ENCODE measurements at regions not wholly inside any gene's neighbourhood (a gene's known extent, or its start where the extent isn't known, plus 50 kb on each side); places are given as distances from the start of the nearest gene placed in this dataset.

DNA sequence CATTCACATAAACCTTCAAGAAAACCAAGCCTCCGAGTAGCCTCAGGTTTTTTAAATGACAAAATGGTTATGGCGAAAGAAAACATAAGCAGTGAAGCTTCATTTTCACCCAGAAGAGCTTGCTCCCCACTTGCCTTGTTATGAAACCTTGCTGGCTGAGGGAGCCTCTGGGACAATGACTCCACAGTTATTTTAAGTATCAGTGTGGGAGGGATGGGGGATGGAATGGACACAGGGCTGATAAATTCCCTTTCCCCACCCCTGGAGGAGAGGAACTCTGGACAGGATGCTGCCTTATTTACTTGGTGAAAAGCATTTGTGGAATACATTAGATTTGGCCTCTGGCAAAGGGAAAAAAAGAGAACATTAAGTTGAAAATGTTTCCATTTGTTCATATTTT, 220.7 kb upstream of the CNKSR2 start:
- TF ChIP-seq, protein P1, sequence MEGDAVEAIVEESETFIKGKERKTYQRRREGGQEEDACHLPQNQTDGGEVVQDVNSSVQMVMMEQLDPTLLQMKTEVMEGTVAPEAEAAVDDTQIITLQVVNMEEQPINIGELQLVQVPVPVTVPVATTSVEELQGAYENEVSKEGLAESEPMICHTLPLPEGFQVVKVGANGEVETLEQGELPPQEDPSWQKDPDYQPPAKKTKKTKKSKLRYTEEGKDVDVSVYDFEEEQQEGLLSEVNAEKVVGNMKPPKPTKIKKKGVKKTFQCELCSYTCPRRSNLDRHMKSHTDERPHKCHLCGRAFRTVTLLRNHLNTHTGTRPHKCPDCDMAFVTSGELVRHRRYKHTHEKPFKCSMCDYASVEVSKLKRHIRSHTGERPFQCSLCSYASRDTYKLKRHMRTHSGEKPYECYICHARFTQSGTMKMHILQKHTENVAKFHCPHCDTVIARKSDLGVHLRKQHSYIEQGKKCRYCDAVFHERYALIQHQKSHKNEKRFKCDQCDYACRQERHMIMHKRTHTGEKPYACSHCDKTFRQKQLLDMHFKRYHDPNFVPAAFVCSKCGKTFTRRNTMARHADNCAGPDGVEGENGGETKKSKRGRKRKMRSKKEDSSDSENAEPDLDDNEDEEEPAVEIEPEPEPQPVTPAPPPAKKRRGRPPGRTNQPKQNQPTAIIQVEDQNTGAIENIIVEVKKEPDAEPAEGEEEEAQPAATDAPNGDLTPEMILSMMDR (conservative IDR thresholded peaks at IDR 0.05; ENCODE audit: low read depth, low read length) = no peak
- H3K4me3 ChIP-seq (ENCODE audit: low read depth, low read length) = no peak overlapping the region
- DNase-seq (ENCODE audit: low read depth) = no peak

DNA sequence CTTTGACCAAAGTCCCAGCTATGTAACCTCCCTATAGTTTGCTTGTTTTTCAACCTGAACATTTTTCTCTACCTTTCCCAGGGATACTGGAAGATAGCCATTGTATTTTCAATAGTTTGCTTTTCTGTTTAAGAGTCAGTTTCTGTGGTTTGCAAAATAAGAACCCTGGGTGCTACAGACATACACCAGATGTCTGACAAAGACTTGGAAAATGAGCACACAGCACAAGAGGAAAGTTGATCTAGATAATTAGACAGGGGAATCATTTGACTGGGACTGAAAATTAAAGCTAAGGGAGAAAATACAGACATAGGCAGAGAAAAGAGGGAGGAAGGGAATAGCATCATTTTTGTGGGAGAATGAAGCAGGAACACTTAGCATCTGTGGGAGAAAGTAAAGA, 218.3 kb upstream of the CNKSR2 start:
- TF ChIP-seq, protein P1 (conservative IDR thresholded peaks at IDR 0.05; ENCODE audit: low read depth, low read length) = no peak
- H3K4me3 ChIP-seq (ENCODE audit: low read depth, low read length) = no peak overlapping the region
- DNase-seq (ENCODE audit: low read depth) = no peak

DNA sequence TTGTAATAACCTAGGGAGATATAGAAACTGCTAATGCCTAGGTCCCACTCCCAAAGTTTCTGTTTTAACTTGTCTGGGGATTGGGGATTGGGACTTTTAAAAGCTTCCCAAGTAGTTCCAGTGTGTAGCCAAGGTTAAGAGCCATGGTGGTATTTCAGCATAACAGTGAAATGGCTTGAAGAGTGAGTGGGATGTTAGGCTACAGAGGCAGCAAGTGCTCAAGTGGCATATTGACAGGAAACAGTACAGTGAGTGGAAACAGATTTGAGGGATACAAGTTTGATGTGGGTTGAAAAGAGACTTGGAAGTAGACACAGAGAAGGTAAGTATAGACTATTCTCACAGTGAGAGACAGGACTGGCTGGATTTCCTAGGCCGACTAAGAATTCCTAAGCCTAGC, 217.6 kb upstream of the CNKSR2 start:
- no peak for DNase-seq (ENCODE audit: low read depth)
- TF ChIP-seq, protein P1 (conservative IDR thresholded peaks at IDR 0.05; ENCODE audit: low read depth, low read length) = no peak
- H3K4me3 ChIP-seq (ENCODE audit: low read depth, low read length) = no peak overlapping the region

DNA sequence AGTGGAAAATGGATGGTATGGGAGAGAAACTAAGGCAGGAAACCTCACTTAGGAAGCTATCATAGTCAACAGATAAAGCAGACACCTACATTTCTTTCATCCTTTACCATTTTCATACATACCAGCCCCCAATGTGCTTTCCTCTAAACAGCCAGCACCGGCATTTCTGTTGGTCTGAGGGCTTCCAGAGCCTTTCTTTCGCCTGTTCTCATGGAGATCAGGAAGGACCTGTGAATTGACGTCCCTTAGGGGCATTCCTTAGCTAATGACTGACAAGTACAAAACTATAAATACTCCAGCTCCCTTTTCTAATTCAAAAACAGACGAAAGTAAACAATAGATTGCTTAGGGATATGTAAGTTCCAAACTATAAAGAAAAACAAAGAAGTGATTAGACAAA, 215.5 kb upstream of the CNKSR2 start:
- no peak for DNase-seq (ENCODE audit: low read depth)
- TF ChIP-seq, protein P1 (conservative IDR thresholded peaks at IDR 0.05; ENCODE audit: low read depth, low read length) = no peak
- H3K4me3 ChIP-seq (ENCODE audit: low read depth, low read length) = no peak overlapping the region

DNA sequence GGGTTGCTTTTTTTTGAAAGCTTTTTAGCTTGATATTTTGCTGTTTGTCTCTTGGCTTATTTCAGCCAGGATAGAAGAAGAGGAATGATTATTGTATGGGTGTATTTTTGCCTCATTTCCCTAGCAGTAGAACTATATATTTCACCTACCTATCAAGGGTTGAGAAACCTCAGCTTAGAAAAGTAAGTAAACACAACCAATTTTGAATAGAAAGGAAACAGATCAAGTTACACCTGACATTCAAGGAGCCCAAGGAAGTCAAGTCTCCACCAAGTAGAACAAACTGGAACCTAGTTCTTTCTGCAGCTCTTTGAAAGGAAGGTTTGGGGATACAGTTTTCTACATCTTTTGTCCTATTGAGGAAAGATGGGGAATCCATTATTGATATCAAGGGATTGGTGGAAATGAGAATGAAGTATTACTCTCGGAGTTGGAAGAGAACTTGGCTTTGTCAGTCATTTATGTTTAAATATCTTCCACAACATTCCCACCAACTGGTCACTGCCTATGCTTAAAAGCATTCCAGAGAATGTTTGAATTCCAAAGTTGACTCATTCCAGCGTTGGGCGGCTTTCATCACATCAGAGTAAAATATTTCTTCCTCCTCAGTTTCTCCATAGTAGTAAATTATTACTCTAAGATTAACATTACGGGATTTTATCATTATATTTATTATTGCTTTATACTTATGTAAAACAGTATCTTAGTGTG, 207.8 kb upstream of the CNKSR2 start:
- H3K4me3 ChIP-seq (ENCODE audit: low read depth, low read length) = no peak overlapping the region
- peak; percentile 9 for DNase-seq (ENCODE audit: low read depth)

DNA sequence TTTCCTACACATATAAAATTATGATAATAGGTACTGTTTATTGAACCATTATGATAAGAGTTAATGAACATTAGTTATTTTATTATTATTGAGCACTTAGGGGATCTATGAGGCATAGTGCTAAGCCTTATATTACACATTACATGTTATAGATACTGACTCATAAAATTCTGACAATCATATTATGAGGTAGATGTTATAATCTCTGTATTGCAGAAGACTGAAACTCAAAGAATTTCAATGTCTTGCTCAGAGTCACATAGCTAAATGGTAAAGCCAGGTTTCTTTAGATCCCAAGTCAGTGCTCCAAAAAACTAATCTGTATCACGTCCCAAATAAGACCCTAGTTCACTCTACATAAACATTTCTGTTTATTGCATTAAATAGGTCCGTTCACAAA, 207.2 kb upstream of the CNKSR2 start:
- TF ChIP-seq, protein P1 (conservative IDR thresholded peaks at IDR 0.05; ENCODE audit: low read depth, low read length) = no peak
- no peak overlapping the region for H3K4me3 ChIP-seq (ENCODE audit: low read depth, low read length)
- no peak for DNase-seq (ENCODE audit: low read depth)

More for the DNA sequence above, 207.8 kb upstream of the CNKSR2 start:
- TF ChIP-seq, protein P1 (conservative IDR thresholded peaks at IDR 0.05; ENCODE audit: low read depth, low read length) = no peak

DNA sequence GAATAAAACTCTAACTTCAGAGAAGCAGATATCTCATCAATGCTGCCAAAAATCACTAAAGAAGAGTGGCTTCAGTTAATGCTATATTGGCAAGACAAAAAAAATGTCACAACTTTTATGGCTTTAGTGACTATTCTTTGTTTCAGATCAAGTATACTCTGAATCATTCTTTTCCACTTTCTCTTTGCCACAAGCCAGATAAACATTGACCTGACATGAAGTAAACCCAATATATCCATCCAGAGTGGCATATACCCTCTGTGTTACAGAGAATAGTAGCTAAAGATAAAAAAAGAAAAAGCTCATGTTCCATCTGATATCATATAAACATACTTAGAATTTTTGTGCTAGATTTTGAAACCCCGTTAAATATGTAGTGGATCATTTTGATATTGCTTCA, 206.7 kb upstream of the CNKSR2 start:
- no peak overlapping the region for H3K4me3 ChIP-seq (ENCODE audit: low read depth, low read length)
- TF ChIP-seq, protein P1 (conservative IDR thresholded peaks at IDR 0.05; ENCODE audit: low read depth, low read length) = no peak
- no peak for DNase-seq (ENCODE audit: low read depth)
